RWPE1 (cell line): ENCODE measurements at regions not wholly inside any gene's neighbourhood (a gene's known extent, or its start where the extent isn't known, plus 50 kb on each side); places are given as distances from the start of the nearest gene placed in this dataset.

Source experiments
- CTCF ChIA-PET: fragments of 350-600 bp; sonication (Branson Sonifier 250); formaldehyde crosslinking; extraction: SDS; loops from one replicate; lab custom pipeline; 2021; lab: Yijun Ruan, JAX
- POLR2A ChIA-PET: fragments of 400-600 bp; formaldehyde crosslinking; extraction: SDS; loops from one replicate; lab custom pipeline; 2020; ENCODE audit warnings: antibody characterized with exemption; ENCODE audit not compliant: low non-redundant PET; lab: Yijun Ruan, JAX
- DNase-seq: peaks from one replicate; pipeline ENCODE4 v3.0.0; 2012; ENCODE audit warnings: low spot score
- H3K27ac ChIP-seq: fragments of 450-650 bp; 2 replicates; pipeline ENCODE4 v1.5.1; 2017
- CTCF ChIP-seq: fragments of 450-650 bp; conservative IDR thresholded peaks from 2 replicates; pipeline ENCODE4 v1.5.1; 2017; ENCODE audit warnings: low read depth, mild to moderate bottlenecking

GRCh38 chr4:8939840-8940742, 68.5 kb upstream of the HMX1 start:
- TF ChIP-seq CTCF: no peak
- no peak for DNase-seq
- ChIA-PET POLR2A (no interaction called here), CTCF (interaction anchor here (1.1 kb wide), 1 partner anchor 24 kb away, joined by 3 read pairs; no protein-coding TSS in a partner anchor)
- no peak overlapping the region for H3K27ac ChIP-seq

DNA sequence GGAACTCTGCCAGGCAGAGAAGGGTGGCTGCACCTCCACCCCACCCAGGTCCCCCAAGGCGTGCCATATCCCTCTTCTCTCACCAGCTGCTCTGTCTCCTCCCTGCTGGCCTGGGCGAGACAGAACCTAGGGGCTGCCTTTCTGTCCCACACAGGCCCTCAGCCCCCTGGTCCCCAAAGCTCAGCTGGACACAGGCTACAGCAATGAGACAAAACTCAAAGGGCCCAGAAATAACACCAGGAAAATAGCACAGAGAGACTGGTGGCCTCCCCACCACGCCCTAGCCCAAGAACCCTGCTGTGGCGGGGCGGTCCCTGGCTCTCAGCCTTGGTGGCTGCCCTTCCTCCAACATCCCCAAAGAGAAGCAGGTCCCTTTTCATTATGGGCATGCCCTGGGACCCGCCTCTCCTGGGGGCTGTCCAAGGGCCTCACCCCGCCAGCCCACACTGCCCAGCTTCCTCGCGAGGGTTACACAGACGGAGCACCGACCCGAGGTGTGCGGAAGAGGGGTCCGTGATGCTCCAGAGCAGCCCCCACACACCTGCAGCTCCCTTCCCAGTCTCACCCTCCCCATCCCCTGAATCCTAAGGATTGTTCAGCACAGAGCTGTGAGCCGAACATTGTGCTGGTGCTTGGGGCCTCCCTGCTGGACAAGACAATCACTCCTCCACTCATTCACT, 67.7 kb upstream of the HMX1 start:
- ChIA-PET CTCF (no interaction called here), POLR2A (interaction anchor here (0.6 kb wide), 1 partner anchor 61 kb away, joined by 3 read pairs; no protein-coding TSS in a partner anchor)
- DNase-seq: no peak
- no peak for TF ChIP-seq CTCF
- no peak overlapping the region for H3K27ac ChIP-seq

- POLR2A ChIA-PET: no interaction called here
Observed at GRCh38 chr4:8938623-8939022, 67.0 kb upstream of the HMX1 start.

DNA sequence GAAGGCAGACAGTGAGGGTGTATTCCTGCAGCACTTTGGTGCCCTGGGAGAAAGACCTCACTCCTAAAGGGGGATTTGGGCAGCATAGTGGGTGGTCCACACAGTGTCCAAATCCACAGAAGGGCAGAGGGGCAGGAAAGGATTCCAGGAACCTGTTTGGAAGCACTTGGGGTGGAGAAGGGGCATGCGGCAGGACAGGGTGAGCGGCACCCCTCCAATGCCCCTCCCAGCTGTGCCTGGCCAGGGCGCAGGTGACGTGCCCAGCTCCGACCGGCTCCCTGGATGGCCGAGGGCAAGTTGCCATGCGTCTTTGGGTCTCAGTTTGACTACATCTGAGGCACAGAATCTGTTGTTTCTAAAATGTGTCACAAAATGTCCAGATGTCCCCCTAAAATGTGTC, 66.5 kb upstream of the HMX1 start:
- CTCF ChIA-PET: interaction anchor here (0.6 to 0.7 kb wide), 2 partner anchors 358 to 494 kb away, joined by 4 read pairs; no protein-coding TSS in a partner anchor
- DNase-seq: no peak
- TF ChIP-seq CTCF: no peak
- no peak overlapping the region for H3K27ac ChIP-seq
- POLR2A ChIA-PET: no interaction called here

More at GRCh38 chr4:8938623-8939022, 67.0 kb upstream of the HMX1 start:
- no peak overlapping the region for H3K27ac ChIP-seq
- CTCF ChIA-PET: interaction anchor here (0.7 kb wide), 1 partner anchor 495 kb away, joined by 4 read pairs; no protein-coding TSS in a partner anchor
- TF ChIP-seq CTCF: no peak
- no peak for DNase-seq

DNA sequence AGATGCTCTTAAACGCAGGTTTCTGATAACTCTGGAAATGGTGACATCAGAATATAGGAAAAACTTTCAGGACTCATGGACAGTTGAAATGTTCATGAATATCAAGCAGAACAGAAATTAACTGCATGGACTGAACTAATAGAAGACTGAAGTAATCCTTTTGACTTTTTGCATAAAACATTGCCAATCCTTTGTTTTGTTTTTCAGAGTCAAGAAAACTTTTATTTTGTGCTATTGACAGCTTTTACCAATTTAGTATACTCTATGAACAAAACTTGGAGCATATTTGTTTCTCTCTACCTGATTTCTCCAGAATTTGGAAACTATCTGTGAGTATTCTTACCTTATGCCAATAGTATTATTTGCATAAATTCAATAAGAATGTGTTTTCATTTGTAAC, 61.2 kb upstream of the HMX1 start:
- CTCF ChIA-PET: no interaction called here
- TF ChIP-seq CTCF: no peak
- POLR2A ChIA-PET: no interaction called here
- no peak for DNase-seq
- no peak overlapping the region for H3K27ac ChIP-seq

GRCh38 chr4:8928074-8928473, 56.4 kb upstream of the HMX1 start:
- CTCF ChIA-PET: no interaction called here
- TF ChIP-seq CTCF: no peak
- no peak for DNase-seq
- POLR2A ChIA-PET: no interaction called here
- no peak overlapping the region for H3K27ac ChIP-seq
